Right atrium auricular region (tissue), 2 donors: ENCODE measurements at regions not wholly inside any gene's neighbourhood (a gene's known extent, or its start where the extent isn't known, plus 50 kb on each side); places are given as distances from the start of the nearest gene placed in this dataset.

Experiments used
- DNase-seq: peaks from one replicate; pipeline ENCODE4 v3.0.0-alpha.2; 2019; ENCODE audit warnings: low spot score
- H3K27ac ChIP-seq, 2 donors: fragments of 200-600 bp; sonication (generic); 1 replicate in 1 of 2; 2 replicates in 1 of 2; pipeline ENCODE4 v1.5.1; 2016 to 2019
- H3K27me3 ChIP-seq, 2 donors: fragments of 200-600 bp; sonication (generic); one replicate each; pipeline versions ENCODE4 v1.5.1 to v1.6.0; 2017 to 2019
- H3K36me3 ChIP-seq: fragments of 200-600 bp; sonication (generic); one replicate; pipeline ENCODE4 v1.5.1; 2016
- H3K4me1 ChIP-seq, 2 donors: fragments of 200-600 bp; sonication (generic); one replicate each; pipeline versions ENCODE4 v1.5.1 to v1.6.0; 2017 to 2019
- H3K4me3 ChIP-seq, 2 donors: fragments of 200-600 bp; sonication (generic); 1 replicate in 1 of 2; 2 replicates in 1 of 2; pipeline ENCODE4 v1.5.1; 2017 to 2019; ENCODE audit warnings: mild to moderate bottlenecking in 1 of 2, moderate library complexity in 1 of 2
- H3K9me3 ChIP-seq, 2 donors: fragments of 200-600 bp; sonication (generic); one replicate each; pipeline ENCODE4 v1.5.1; 2019
- CTCF ChIP-seq, 2 donors: fragments of 200-600 bp; sonication (generic); IDR thresholded peaks; one replicate each; pipeline ENCODE4 v1.5.1; 2019; ENCODE audit warnings: antibody characterized with exemption in 2 of 2

- Histone ChIP-seq H3K27me3 (no peaks in the 10 kb centered on the region), H3K9me3 (no peaks in the 10 kb centered on the region), H3K36me3 (no peaks in the 10 kb centered on the region), H3K27ac (no peak overlapping the region), H3K4me1 (no peaks in the 10 kb centered on the region), H3K4me3 (no peak overlapping the region)
- no peak for TF ChIP-seq CTCF (IDR thresholded peaks at IDR 0.05)
- no peak for DNase-seq
These were observed 677.9 kb upstream of the LRRN3 start for GRCh38 chr7:110413038-110413437.

GRCh38 chr7:110417611-110418010, 673.3 kb upstream of the LRRN3 start:
- no peaks in the 10 kb centered on the region for H3K36me3 ChIP-seq
- no peak for DNase-seq
- H3K9me3 ChIP-seq = no peaks in the 10 kb centered on the region
- H3K4me1 ChIP-seq = no peaks in the 10 kb centered on the region
- no peak overlapping the region for H3K27ac ChIP-seq
- TF ChIP-seq CTCF (IDR thresholded peaks at IDR 0.05) = no peak
- H3K27me3 ChIP-seq = no peaks in the 10 kb centered on the region
- H3K4me3 ChIP-seq = no peak overlapping the region

GRCh38 chr7:110418659-110419280, 672.2 kb upstream of the LRRN3 start:
- Histone ChIP-seq H3K4me3 (no peak overlapping the region), H3K36me3 (no peaks in the 10 kb centered on the region), H3K27ac (no peak overlapping the region), H3K9me3 (no peaks in the 10 kb centered on the region), H3K4me1 (no peaks in the 10 kb centered on the region), H3K27me3 (no peaks in the 10 kb centered on the region)
- no peak for DNase-seq
- TF ChIP-seq CTCF (IDR thresholded peaks at IDR 0.05) = no peak

- Histone ChIP-seq H3K27ac (no peak overlapping the region), H3K4me1 (no peaks in the 10 kb centered on the region), H3K36me3 (no peaks in the 10 kb centered on the region), H3K9me3 (no peaks in the 10 kb centered on the region), H3K4me3 (no peak overlapping the region), H3K27me3 (no peaks in the 10 kb centered on the region)
- no peak for TF ChIP-seq CTCF (IDR thresholded peaks at IDR 0.05)
- DNase-seq = no peak
These were observed 670.1 kb upstream of the LRRN3 start for GRCh38 chr7:110420788-110421187.

- no peaks in the 10 kb centered on the region for H3K9me3 ChIP-seq
- H3K4me3 ChIP-seq = no peak overlapping the region
- H3K27me3 ChIP-seq = no peaks in the 10 kb centered on the region
- no peak for TF ChIP-seq CTCF (IDR thresholded peaks at IDR 0.05)
- H3K27ac ChIP-seq = no peak overlapping the region
- no peaks in the 10 kb centered on the region for H3K4me1 ChIP-seq
- H3K36me3 ChIP-seq = no peaks in the 10 kb centered on the region
- no peak for DNase-seq
These were observed 669.3 kb upstream of the LRRN3 start for GRCh38 chr7:110421490-110422241.
